ENCODE measurements at regions not wholly inside any gene's neighbourhood (a gene's known extent, or its start where the extent isn't known, plus 50 kb on each side); places are given as distances from the start of the nearest gene placed in this dataset.
A peak's percentile ranks its signal among the peaks of the same experiment; 100 is the strongest.

DNA sequence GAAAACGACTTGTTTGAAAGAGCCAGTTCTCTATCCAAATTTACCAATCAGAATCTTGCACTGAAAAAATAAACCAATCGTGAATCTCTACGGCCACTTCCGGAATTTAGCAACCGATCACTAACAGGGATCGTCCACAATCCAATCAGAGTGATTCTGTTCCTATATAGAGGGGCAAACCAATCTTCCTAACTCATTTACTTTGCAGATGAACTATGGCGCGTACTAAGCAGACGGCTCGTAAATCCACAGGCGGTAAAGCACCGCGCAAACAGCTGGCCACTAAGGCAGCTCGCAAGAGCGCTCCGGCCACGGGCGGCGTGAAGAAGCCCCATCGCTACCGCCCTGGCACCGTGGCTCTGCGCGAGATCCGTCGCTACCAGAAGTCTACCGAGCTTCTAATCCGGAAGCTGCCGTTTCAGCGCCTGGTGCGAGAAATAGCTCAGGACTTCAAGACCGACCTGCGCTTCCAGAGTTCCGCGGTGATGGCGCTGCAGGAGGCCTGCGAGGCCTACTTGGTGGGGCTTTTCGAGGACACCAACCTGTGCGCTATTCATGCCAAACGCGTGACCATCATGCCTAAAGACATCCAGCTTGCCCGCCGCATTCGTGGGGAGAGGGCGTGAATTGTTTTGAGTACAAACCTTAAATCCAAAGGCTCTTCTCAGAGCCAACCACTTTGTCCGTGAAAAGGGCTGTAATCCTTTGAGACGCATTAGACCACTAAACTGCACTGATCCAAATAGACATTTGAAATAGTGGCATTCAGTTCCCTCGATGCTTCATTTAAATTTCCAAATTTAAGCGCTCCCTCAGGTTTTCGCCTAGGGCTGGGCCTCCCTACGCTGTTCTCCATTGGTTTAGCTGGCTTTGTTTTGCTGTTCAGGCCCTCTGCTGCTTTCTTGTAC lies 138.0 kb downstream of the HFE start:
- TF ChIP-seq, protein P1, sequence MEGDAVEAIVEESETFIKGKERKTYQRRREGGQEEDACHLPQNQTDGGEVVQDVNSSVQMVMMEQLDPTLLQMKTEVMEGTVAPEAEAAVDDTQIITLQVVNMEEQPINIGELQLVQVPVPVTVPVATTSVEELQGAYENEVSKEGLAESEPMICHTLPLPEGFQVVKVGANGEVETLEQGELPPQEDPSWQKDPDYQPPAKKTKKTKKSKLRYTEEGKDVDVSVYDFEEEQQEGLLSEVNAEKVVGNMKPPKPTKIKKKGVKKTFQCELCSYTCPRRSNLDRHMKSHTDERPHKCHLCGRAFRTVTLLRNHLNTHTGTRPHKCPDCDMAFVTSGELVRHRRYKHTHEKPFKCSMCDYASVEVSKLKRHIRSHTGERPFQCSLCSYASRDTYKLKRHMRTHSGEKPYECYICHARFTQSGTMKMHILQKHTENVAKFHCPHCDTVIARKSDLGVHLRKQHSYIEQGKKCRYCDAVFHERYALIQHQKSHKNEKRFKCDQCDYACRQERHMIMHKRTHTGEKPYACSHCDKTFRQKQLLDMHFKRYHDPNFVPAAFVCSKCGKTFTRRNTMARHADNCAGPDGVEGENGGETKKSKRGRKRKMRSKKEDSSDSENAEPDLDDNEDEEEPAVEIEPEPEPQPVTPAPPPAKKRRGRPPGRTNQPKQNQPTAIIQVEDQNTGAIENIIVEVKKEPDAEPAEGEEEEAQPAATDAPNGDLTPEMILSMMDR (IDR thresholded peaks at IDR 0.05; ENCODE audit: control extremely low read depth, extremely low read depth), result no peak
- no peak for ATAC-seq (ENCODE audit: insufficient read depth, low FRiP score)
- Histone ChIP-seq H3K27me3 (ENCODE audit: control insufficient read depth in 3 of 3, insufficient read depth in 3 of 3, low read length in 2 of 3) (no peaks in the 10 kb centered on the region), H3K4me3 (no peak overlapping the region), H3K9me3 (ENCODE audit: control insufficient read depth in 4 of 4, insufficient read depth in 3 of 4, low read length in 3 of 4) (peaks cover 0 to 9% (median 0%) of the 10 kb centered on the region in 4 donors), H3K4me1 (ENCODE audit: control insufficient read depth in 5 of 5, insufficient read depth in 5 of 5, low read length in 5 of 5) (peaks cover 0 to 23% (median 4%) of the 10 kb centered on the region in 5 donors), H3K27ac (ENCODE audit: low read depth in 1 of 2, low read length in 1 of 2) (peak overlapping the region in 1 of 2 donors; percentile 91), H3K9ac (ENCODE audit: insufficient read depth in 1 of 2, low read length in 2 of 2) (peak overlapping the region; percentile 76 to 99), H3K36me3 (ENCODE audit: control insufficient read depth in 4 of 4, insufficient read depth in 4 of 4, low read length in 4 of 4) (no peaks in the 10 kb centered on the region)
- 63 to 69% methylated on average over 51 of the region's 51 CpGs for WGBS, 2 donors
- DNase-seq, result peak; percentile 86 to 98 (median 98)

DNA sequence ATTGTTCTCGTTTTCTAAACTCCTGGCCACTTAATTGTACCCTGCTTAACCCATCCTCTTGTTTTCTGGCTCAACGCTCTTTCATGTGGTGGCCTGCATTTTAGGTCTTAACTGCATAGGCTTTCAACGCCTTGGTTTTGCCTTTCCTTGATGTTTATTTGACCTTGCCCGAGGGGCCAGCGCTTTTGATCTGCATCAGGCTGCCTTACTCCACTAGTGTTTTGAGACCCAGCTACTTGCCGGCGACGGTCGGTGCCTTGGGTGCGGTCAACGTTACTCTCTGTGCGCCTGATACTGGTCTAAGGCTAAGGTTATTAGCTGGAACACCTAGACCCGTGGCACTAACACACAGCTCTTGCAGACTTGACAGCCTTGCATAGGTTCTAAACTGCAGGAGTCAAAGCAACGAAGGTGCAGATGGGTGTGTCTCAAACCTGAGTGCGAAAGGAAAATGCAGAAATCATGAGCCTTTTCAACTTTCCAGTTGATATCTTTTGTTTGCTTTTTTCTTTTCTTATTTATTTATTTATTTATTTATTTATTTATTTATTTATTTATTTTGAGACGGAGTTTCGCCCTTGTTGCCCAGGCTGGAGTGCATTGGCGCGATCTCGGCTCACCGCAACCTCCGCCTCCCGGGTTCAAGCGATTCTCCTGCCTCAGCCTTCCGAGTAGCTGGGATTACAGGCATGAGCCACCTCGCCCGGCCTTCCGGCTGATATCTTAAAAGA lies 138.8 kb downstream of the HFE start:
- no peak overlapping the region for H3K4me3 ChIP-seq
- no peak overlapping the region for H3K27ac ChIP-seq (ENCODE audit: low read depth in 1 of 2, low read length in 1 of 2)
- TF ChIP-seq, protein P1 (IDR thresholded peaks at IDR 0.05; ENCODE audit: control extremely low read depth, extremely low read depth), result no peak
- H3K36me3 ChIP-seq (ENCODE audit: control insufficient read depth in 4 of 4, insufficient read depth in 4 of 4, low read length in 4 of 4), result no peaks in the 10 kb centered on the region
- DNase-seq, result peak; percentile 42 to 66 (median 54)
- no peak for ATAC-seq (ENCODE audit: insufficient read depth, low FRiP score)
- H3K9ac ChIP-seq (ENCODE audit: insufficient read depth in 1 of 2, low read length in 2 of 2), result peak overlapping the region; percentile 58 to 99
- H3K27me3 ChIP-seq (ENCODE audit: control insufficient read depth in 3 of 3, insufficient read depth in 3 of 3, low read length in 2 of 3), result no peaks in the 10 kb centered on the region
- H3K9me3 ChIP-seq (ENCODE audit: control insufficient read depth in 4 of 4, insufficient read depth in 3 of 4, low read length in 3 of 4), result peaks cover 0 to 9% (median 0%) of the 10 kb centered on the region in 4 donors
- 83 to 87% methylated on average over 28 of the region's 28 CpGs for WGBS, 2 donors
- H3K4me1 ChIP-seq (ENCODE audit: control insufficient read depth in 5 of 5, insufficient read depth in 5 of 5, low read length in 5 of 5), result peaks cover 0 to 23% (median 4%) of the 10 kb centered on the region in 5 donors

DNA sequence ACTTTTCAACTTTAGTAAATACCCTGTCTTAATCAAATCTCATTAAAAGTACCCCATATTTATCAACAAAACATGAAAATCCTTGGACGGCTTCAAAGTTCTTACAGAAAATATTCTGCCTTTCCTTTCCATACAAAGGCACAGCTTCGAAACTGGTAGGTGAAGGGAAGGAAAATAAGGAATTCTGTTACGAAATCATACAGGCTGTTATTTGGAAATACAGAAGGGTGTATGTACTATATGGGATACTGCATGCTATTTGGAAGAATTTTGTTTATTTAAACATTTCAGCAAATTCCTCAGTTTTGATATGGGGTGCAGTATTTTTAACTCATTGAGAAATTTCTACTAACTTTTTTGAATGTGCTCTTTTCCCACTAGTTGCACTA lies 138.4 kb upstream of the BTN3A2 start:
- ATAC-seq (ENCODE audit: insufficient read depth, low FRiP score) (no peak), DNase-seq (peak in 2 of 3 donors; percentile 42 to 63)
- H3K9me3 ChIP-seq (ENCODE audit: control insufficient read depth in 4 of 4, insufficient read depth in 3 of 4, low read length in 3 of 4), result peaks cover 0 to 9% (median 0%) of the 10 kb centered on the region in 4 donors
- no peak overlapping the region for H3K27ac ChIP-seq (ENCODE audit: low read depth in 1 of 2, low read length in 1 of 2)
- 96 to 97% methylated on average over 3 of the region's 3 CpGs for WGBS, 2 donors
- TF ChIP-seq, protein P1 (IDR thresholded peaks at IDR 0.05; ENCODE audit: control extremely low read depth, extremely low read depth), result no peak
- no peak overlapping the region for H3K9ac ChIP-seq (ENCODE audit: insufficient read depth in 1 of 2, low read length in 2 of 2)
- no peak overlapping the region for H3K4me3 ChIP-seq
- H3K4me1 ChIP-seq (ENCODE audit: control insufficient read depth in 5 of 5, insufficient read depth in 5 of 5, low read length in 5 of 5), result peaks cover 0 to 23% (median 4%) of the 10 kb centered on the region in 5 donors
- no peaks in the 10 kb centered on the region for H3K27me3 ChIP-seq (ENCODE audit: control insufficient read depth in 3 of 3, insufficient read depth in 3 of 3, low read length in 2 of 3)
- H3K36me3 ChIP-seq (ENCODE audit: control insufficient read depth in 4 of 4, insufficient read depth in 4 of 4, low read length in 4 of 4), result no peaks in the 10 kb centered on the region
